ENCODE measurements at regions not wholly inside any gene's neighbourhood (a gene's known extent, or its start where the extent isn't known, plus 50 kb on each side); places are given as distances from the start of the nearest gene placed in this dataset.

DNA sequence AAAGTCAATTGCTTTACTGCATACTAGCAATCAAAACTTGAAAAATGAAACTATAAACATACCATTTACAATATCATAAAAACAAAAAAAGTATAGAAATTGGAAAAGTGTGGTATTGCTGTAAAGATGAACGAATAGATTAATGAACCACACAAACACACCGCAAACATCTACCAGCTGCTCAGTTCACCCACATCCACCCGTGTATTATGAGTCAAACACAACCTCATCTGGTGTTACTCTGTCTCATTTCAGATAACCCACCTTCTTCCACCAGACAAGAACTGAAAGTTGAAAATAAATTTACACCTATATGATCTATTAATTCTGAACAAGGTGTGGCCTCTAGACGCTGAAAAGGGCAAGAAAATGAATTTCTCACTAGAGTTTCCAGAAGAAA is 53.3 kb downstream of the BLID start:
- POLR2A ChIA-PET: no interaction called here
- no peaks in the 10 kb centered on the region for H3K27me3 Mint-ChIP-seq
- DNase-seq: no peak

GRCh38 chr11:122059565-122059964 is 56.5 kb downstream of the BLID start:
- ChIA-PET POLR2A (no interaction called here), CTCF (no interaction called here)
- Mint-ChIP-seq H3K9me3 (peaks cover 11% of the 10 kb centered on the region), H3K4me3 (no peak overlapping the region), H3K36me3 (ENCODE audit: low read depth) (peaks cover 2% of the 10 kb centered on the region), H3K4me1 (no peaks in the 10 kb centered on the region), H3K27ac (no peak overlapping the region), H3K27me3 (peaks cover 3% of the 10 kb centered on the region)
- peak; percentile 12 for TF ChIP-seq CTCF (IDR thresholded peaks at IDR 0.05)
- no peak for ATAC-seq (ENCODE audit: low read depth)
- intact Hi-C loops (cut with micrococcal nuclease): no loop called here
- DNase-seq: no peak

More for the DNA sequence above, 53.3 kb downstream of the BLID start:
- Mint-ChIP-seq H3K4me3 (no peak overlapping the region), H3K36me3 (ENCODE audit: low read depth) (peaks cover 2% of the 10 kb centered on the region), H3K4me1 (no peaks in the 10 kb centered on the region), H3K27ac (no peak overlapping the region), H3K9me3 (peaks cover 11% of the 10 kb centered on the region)
- TF ChIP-seq CTCF (IDR thresholded peaks at IDR 0.05): no peak
- intact Hi-C loops (cut with micrococcal nuclease): no loop called here
- CTCF ChIA-PET: no interaction called here
- no peak for ATAC-seq (ENCODE audit: low read depth)

DNA sequence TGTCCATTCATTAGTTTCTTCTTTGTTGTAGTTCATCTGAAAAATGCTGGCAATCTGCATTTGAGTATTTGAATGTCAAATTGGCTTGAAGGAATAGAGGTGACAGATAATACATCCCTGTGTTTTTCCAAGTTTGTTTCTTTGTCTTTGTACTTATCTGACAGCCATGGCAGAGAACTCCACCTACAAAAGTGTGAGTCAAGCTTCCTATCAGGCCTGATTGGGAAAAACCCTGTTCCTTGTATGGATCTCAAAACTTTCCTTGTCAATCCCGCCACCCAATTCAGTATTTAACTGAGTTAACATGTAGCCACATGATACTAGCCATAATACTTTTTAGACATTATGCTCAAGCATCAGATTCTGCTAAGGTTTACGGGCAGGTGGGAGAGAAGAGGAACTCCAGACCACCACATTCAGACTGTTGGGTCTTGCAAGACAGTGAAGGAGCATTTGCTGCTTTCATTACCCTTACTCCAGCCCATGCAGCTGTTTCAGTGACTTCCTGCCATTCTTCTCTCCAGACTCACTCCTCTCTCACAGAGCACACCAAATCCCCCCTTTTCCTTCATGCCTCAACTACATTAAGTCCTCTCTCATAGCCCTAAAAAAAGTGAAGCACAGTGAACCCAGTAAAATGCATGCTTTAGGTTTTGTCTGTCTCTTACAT is 65.9 kb downstream of the BLID start:
- ATAC-seq (ENCODE audit: low read depth) (no peak), DNase-seq (no peak)
- H3K27me3 Mint-ChIP-seq: peaks cover 1% of the 10 kb centered on the region
- no peaks in the 10 kb centered on the region for H3K36me3 Mint-ChIP-seq (ENCODE audit: low read depth)
- intact Hi-C loops (cut with micrococcal nuclease): no loop called here
- no peak overlapping the region for H3K27ac Mint-ChIP-seq
- ChIA-PET CTCF (no interaction called here), POLR2A (no interaction called here)
- H3K4me3 Mint-ChIP-seq: no peak overlapping the region
- peaks cover 3% of the 10 kb centered on the region for H3K9me3 Mint-ChIP-seq
- no peak for TF ChIP-seq CTCF (IDR thresholded peaks at IDR 0.05)
- no peaks in the 10 kb centered on the region for H3K4me1 Mint-ChIP-seq

DNA sequence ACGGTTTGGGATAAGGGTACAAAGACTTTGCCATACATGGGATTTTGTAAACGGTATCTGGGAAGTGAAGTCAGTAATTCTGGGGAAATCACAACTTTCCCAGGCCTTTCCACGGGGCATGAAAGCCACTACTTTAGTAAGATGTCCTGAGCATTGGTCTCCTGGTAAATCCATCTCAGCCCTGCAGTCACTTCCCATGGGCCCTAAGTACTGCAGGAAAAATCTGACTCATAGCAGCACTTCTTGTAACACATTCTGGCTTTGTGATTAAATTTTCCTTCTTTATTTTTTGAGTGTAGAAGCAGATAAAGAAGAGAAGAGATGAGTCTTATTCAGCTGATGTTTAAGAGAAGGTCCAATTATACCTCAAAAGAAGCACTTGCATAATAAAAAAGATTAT is 67.6 kb downstream of the BLID start:
- TF ChIP-seq CTCF (IDR thresholded peaks at IDR 0.05): no peak
- Mint-ChIP-seq H3K4me1 (no peaks in the 10 kb centered on the region), H3K4me3 (no peak overlapping the region), H3K9me3 (peaks cover 3% of the 10 kb centered on the region), H3K27ac (no peak overlapping the region), H3K27me3 (peaks cover 1% of the 10 kb centered on the region), H3K36me3 (ENCODE audit: low read depth) (no peaks in the 10 kb centered on the region)
- no peak for DNase-seq
- intact Hi-C loops (cut with micrococcal nuclease): no loop called here
- no peak for ATAC-seq (ENCODE audit: low read depth)
- POLR2A ChIA-PET: no interaction called here
- CTCF ChIA-PET: no interaction called here

DNA sequence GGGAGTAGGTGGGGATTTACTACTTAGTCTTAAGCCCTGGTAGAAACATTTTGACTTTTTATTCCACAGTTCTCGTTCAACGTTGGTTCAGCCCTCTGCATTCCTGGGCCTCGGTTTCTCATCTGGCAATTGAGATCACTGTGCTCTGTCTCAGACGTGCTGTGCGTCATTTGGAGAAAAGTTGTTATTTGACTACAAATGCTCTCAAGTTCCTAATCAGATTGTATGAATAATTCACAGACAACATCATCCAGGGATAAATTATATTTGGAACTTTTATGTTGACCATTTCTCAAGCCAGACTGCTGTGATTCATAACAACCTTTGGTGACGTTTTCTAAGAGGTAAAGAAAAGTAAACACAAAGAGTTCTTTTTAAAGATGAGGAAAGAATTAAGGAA is 69.2 kb downstream of the BLID start:
- intact Hi-C loops (cut with micrococcal nuclease): no loop called here
- POLR2A ChIA-PET: no interaction called here
- H3K27me3 Mint-ChIP-seq: peaks cover under 1% of the 10 kb centered on the region
- ATAC-seq (ENCODE audit: low read depth) (no peak), DNase-seq (no peak)
- no peak overlapping the region for H3K4me3 Mint-ChIP-seq
- CTCF ChIA-PET: no interaction called here
- TF ChIP-seq CTCF (IDR thresholded peaks at IDR 0.05): no peak
- peaks cover under 1% of the 10 kb centered on the region for H3K9me3 Mint-ChIP-seq
- H3K36me3 Mint-ChIP-seq (ENCODE audit: low read depth): no peaks in the 10 kb centered on the region
- no peaks in the 10 kb centered on the region for H3K4me1 Mint-ChIP-seq
- H3K27ac Mint-ChIP-seq: no peak overlapping the region
